Right lobe of liver (tissue), 6 donors: ENCODE measurements at regions not wholly inside any gene's neighbourhood (a gene's known extent, or its start where the extent isn't known, plus 50 kb on each side); places are given as distances from the start of the nearest gene placed in this dataset.
"Not testable (repeated sequence)": the region's sequence is repeated elsewhere in the genome, so short reads cannot be mapped to it uniquely, and the experiment has no call there.

Experiments
- ATAC-seq, 4 donors: fragments of 200-7000 bp; cut with Tn5 transposase; one replicate each; pipeline ENCODE4 v1.9.1; 2020; ENCODE audit warnings: mild to moderate bottlenecking in 4 of 4, moderate library complexity in 4 of 4
- DNase-seq, 3 donors: peaks; one replicate each; pipeline ENCODE4 v3.0.0-alpha.2; 2020
- H3K27ac ChIP-seq, 3 donors: fragments of 200-600 bp; one replicate each; pipeline ENCODE4 v1.8.0; 2022
- H3K27me3 ChIP-seq, 2 donors: fragments of 200-600 bp; one replicate each; pipeline ENCODE4 v1.8.0; 2022
- H3K36me3 ChIP-seq, 4 donors: fragments of 200-600 bp; sonication (generic) in 1 of 4; one replicate each; pipeline versions ENCODE4 v1.5.1 to v1.8.0; 2017 to 2022; ENCODE audit warnings: control low read depth in 1 of 4
- H3K4me1 ChIP-seq, 4 donors: fragments of 200-600 bp; sonication (generic) in 1 of 4; one replicate each; pipeline versions ENCODE4 v1.5.1 to v1.8.0; 2017 to 2022; ENCODE audit warnings: control low read depth in 1 of 4
- H3K4me3 ChIP-seq, 3 donors: fragments of 200-600 bp; one replicate each; pipeline ENCODE4 v1.8.0; 2022
- H3K9me3 ChIP-seq, 4 donors: fragments of 200-600 bp; sonication (generic) in 1 of 4; one replicate each; pipeline versions ENCODE4 v1.5.1 to v1.8.0; 2017 to 2022; ENCODE audit warnings: control low read depth in 1 of 4
- POLR2A ChIP-seq: fragments of 450-650 bp; IDR thresholded peaks from one replicate; pipeline ENCODE4 v1.6.1; 2017; ENCODE audit warnings: antibody characterized with exemption, mild to moderate bottlenecking
- WGBS: methylation state at CpG from one replicate; pipeline ENCODE4 v1.1.6; 2018; ENCODE audit warnings: low coverage, low lambda C conversion rate; ENCODE audit not compliant: insufficient coverage; ENCODE audit errors: missing lambda C conversion rate; 5-methylcytosine and 5-hydroxymethylcytosine counted together
- intact Hi-C, 2 donors: fragments of 100-400 bp; cut with DNase I; formaldehyde crosslinking; loops; one replicate each; pipeline versions ENCODE4 v1.11.2 to v1.14.1; 2022
- TF ChIP-seq, protein P1 (sequence below), 4 donors: fragments of 200-600 bp in 3 of 4; fragments of 450-650 bp in 1 of 4; IDR thresholded peaks; one replicate each; pipeline versions ENCODE4 v1.5.1 to v1.8.0; 2016 to 2022; ENCODE audit warnings: antibody characterized with exemption in 4 of 4, mild to moderate bottlenecking in 2 of 4
- donor health status: DM: no; HTN: yes; CAD: no.
- donor health status: DM: no; HTN: no; CAD: no.
- donor health status: DM: no; HTN: no; CAD: no.
- donor health status: DM: no; HTN: yes; CAD: no.
- donor health status: DM: no; HTN: yes; CAD: no.

DNA sequence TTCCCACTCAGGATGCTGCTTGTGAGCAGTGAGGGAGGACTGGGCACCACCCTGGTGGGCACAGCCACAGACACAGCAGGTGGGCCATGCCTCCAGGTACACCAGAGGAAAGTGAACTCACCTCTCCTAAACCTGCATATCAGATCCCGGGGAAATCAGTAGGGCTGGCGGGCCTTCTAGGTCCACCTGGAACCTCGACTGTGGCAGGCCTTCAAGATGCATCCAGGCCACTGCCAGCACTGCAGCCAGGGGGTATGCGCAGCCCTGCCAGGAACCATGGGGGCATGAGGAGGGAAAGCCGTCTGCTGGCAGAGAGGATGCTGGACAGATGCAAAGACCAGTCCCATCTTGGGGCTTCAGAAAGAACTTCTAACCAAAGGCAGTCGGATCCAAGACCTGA lies 270.6 kb upstream of the IRX4 start:
- no peaks in the 10 kb centered on the region for H3K9me3 ChIP-seq
- DNase-seq (no peak), ATAC-seq (no peak)
- H3K27me3 ChIP-seq, result no peaks in the 10 kb centered on the region
- no peaks in the 10 kb centered on the region for H3K4me1 ChIP-seq
- 49% methylated on average over 2 of the region's 6 CpGs for WGBS
- TF ChIP-seq, protein P1, sequence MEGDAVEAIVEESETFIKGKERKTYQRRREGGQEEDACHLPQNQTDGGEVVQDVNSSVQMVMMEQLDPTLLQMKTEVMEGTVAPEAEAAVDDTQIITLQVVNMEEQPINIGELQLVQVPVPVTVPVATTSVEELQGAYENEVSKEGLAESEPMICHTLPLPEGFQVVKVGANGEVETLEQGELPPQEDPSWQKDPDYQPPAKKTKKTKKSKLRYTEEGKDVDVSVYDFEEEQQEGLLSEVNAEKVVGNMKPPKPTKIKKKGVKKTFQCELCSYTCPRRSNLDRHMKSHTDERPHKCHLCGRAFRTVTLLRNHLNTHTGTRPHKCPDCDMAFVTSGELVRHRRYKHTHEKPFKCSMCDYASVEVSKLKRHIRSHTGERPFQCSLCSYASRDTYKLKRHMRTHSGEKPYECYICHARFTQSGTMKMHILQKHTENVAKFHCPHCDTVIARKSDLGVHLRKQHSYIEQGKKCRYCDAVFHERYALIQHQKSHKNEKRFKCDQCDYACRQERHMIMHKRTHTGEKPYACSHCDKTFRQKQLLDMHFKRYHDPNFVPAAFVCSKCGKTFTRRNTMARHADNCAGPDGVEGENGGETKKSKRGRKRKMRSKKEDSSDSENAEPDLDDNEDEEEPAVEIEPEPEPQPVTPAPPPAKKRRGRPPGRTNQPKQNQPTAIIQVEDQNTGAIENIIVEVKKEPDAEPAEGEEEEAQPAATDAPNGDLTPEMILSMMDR (IDR thresholded peaks at IDR 0.05), result no peak
- TF ChIP-seq POLR2A, result no peak
- intact Hi-C loops, result no loop called here
- no peak overlapping the region for H3K27ac ChIP-seq
- no peak overlapping the region for H3K4me3 ChIP-seq
- no peaks in the 10 kb centered on the region for H3K36me3 ChIP-seq

DNA sequence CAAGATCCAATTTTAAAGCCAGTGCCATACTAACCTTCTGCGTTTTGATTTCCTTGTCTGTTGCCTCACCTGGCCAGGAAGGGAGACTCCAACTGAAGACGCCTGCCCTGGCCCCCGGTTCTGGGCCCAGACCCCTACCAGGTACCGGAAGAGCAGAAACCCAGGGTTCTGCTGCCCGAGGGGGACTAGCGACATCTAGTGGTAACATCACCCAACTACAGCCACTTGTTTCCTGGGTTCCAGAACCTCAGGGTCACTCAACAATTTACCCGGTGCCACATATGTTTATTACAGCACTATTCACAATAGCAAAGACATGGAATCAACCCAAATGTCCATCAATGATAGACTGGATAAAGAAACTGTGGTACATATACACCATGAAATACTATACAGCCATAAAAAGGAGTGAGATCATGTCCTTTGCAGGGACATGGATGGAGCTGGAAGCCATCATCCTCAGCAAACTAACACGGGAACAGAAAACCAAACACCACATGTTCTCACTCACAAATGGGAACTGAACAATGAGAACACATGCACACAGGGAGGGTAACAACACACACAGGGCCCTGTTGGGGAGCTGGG lies 268.7 kb upstream of the IRX4 start:
- WGBS, result 17% methylated on average over 8 of the region's 8 CpGs
- ATAC-seq, H3K4me1 ChIP-seq, H3K27ac ChIP-seq, H3K4me3 ChIP-seq, intact Hi-C loops, DNase-seq, H3K36me3 ChIP-seq, H3K27me3 ChIP-seq, H3K9me3 ChIP-seq: not testable (repeated sequence)
- TF ChIP-seq, protein P1 (IDR thresholded peaks at IDR 0.05), result peak; percentile 31 to 62 (median 59)

DNA sequence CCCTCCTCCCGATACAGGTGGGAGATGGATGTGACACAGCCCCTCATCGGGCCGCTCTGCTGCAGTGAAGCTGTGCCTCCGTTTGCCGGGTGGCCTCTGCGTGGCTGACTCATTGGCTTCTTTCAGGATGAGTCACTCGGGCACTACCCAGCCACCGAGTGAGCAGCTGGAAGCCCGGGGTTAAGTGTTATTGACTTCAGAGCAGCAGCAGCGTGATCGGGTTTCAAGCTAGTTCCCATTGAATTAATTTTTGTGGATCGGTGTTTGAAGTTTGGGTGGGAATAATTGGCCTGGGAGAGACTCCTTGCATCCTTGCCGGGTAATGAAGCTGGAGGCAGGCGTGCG lies 266.4 kb upstream of the IRX4 start:
- H3K27me3 ChIP-seq, result no peaks in the 10 kb centered on the region
- no peak overlapping the region for H3K4me3 ChIP-seq
- H3K9me3 ChIP-seq, result no peaks in the 10 kb centered on the region
- no peak for TF ChIP-seq POLR2A
- TF ChIP-seq, protein P1 (IDR thresholded peaks at IDR 0.05), result no peak
- intact Hi-C loops, result no loop called here
- 40% methylated on average over 12 of the region's 15 CpGs for WGBS
- H3K36me3 ChIP-seq, result no peaks in the 10 kb centered on the region
- ATAC-seq, result no peak
- no peak overlapping the region for H3K27ac ChIP-seq
- no peaks in the 10 kb centered on the region for H3K4me1 ChIP-seq
- DNase-seq, result peak in 1 of 3 donors; percentile 36

DNA sequence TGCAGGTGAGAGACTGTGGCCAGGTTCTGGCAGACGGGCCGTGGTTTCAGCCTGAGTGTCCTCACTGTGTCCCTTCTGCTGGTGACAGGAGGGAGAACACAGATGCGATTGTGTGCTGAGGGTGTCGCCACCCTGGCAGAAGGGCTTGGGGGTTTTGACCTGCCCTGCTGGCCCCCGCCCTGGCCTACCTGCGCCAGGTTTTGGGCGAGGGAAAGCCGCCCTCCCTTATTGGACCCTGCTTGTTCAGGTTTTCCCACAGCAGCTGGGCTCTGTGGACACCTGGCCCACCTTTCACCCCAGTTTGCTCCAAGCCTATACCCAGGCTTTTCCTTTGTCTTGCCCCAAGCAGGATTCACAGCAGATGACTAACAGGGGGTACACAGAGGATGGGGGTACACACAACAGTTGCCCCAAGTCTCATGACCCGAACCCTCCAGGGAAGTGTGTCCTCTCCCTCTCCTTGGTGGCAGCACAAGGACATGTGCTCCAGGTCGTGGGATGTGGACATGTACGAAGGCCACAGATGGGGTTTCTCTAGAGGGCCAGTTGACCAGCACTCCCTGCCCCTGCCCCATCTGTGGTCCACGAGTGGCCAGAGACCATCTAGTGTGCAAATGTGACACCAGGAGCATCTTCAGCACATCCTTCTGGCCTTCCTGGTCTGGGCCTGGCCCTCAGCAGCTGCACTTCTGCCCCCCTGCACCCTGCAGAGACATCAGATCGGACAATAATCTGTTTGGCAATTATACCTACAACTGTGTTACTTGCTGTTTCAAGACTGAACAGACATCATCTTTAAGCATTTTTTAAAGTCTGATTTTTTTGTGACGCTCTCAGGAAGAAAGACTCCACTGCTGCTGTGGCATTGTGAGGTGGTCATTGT lies 265.8 kb upstream of the IRX4 start:
- TF ChIP-seq, protein P1 (IDR thresholded peaks at IDR 0.05), result no peak
- no peak for TF ChIP-seq POLR2A
- WGBS, result 37% methylated on average over 3 of the region's 14 CpGs
- no peak overlapping the region for H3K4me3 ChIP-seq

More for the DNA sequence above, 265.8 kb upstream of the IRX4 start:
- Histone ChIP-seq H3K4me1 (no peaks in the 10 kb centered on the region), H3K36me3 (no peaks in the 10 kb centered on the region), H3K27me3 (no peaks in the 10 kb centered on the region), H3K9me3 (no peaks in the 10 kb centered on the region), H3K27ac (no peak overlapping the region)
- DNase-seq (peak in 1 of 3 donors; percentile 27), ATAC-seq (peak in 1 of 4 donors; percentile 16)
- intact Hi-C loops, result no loop called here
